ENCODE measurements at regions not wholly inside any gene's neighbourhood (a gene's known extent, or its start where the extent isn't known, plus 50 kb on each side); places are given as distances from the start of the nearest gene placed in this dataset.

DNA sequence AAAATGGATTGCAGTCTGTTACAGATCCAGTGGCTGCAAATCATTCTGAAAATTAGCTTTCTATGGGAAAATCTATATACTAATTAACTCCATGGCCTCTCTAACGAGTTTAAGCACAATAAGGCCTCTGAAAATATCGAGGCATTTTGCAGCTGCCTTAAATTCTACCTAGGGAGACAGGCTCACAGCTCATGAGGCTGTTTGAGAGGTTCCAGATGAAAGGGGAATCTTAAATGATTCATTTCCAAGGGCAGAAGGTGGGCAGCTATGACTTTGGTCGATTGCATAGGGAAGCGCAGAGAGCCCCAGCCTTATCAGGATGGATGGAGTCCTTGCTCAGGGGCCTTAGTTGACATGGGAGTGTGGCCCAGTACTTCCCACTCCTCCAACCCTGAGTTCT lies 216.8 kb upstream of the POU3F1 start:
- Histone ChIP-seq H3K4me2 (ENCODE audit: low read length) (no peak overlapping the region), H3K9me2 (ENCODE audit: insufficient read depth, low read length) (no peaks in the 10 kb centered on the region), H3F3A (ENCODE audit: insufficient read depth, low read length, poor library complexity, severe bottlenecking) (no peaks in the 10 kb centered on the region), H3K4me3 (ENCODE audit: low read length) (no peak overlapping the region), H3K79me2 (replicated peaks; ENCODE audit: insufficient read depth, low read length) (no peaks in the 10 kb centered on the region), H4K20me1 (ENCODE audit: insufficient read depth) (no peaks in the 10 kb centered on the region), H3K9me3 (ENCODE audit: low read length) (no peaks in the 10 kb centered on the region), H3K9ac (ENCODE audit: low read length) (no peak overlapping the region), H3K27me3 (ENCODE audit: insufficient read depth, low read depth, low read length) (no peaks in the 10 kb centered on the region), H2AFZ (ENCODE audit: low read depth, low read length) (no peak overlapping the region), H3K36me3 (ENCODE audit: insufficient read depth, low read length) (no peaks in the 10 kb centered on the region), H3K27ac (ENCODE audit: low read length) (no peak overlapping the region)
- no peak for TF ChIP-seq POLR2AphosphoS5 (IDR thresholded peaks at IDR 0.05)
- TF ChIP-seq EZH2 (IDR thresholded peaks at IDR 0.05; ENCODE audit: borderline replicate concordance, insufficient read depth, low read length, poor library complexity, severe bottlenecking): no peak
- TF ChIP-seq MXI1 (conservative IDR thresholded peaks at IDR 0.05; ENCODE audit: poor library complexity, severe bottlenecking): no peak
- TF ChIP-seq, protein P1, sequence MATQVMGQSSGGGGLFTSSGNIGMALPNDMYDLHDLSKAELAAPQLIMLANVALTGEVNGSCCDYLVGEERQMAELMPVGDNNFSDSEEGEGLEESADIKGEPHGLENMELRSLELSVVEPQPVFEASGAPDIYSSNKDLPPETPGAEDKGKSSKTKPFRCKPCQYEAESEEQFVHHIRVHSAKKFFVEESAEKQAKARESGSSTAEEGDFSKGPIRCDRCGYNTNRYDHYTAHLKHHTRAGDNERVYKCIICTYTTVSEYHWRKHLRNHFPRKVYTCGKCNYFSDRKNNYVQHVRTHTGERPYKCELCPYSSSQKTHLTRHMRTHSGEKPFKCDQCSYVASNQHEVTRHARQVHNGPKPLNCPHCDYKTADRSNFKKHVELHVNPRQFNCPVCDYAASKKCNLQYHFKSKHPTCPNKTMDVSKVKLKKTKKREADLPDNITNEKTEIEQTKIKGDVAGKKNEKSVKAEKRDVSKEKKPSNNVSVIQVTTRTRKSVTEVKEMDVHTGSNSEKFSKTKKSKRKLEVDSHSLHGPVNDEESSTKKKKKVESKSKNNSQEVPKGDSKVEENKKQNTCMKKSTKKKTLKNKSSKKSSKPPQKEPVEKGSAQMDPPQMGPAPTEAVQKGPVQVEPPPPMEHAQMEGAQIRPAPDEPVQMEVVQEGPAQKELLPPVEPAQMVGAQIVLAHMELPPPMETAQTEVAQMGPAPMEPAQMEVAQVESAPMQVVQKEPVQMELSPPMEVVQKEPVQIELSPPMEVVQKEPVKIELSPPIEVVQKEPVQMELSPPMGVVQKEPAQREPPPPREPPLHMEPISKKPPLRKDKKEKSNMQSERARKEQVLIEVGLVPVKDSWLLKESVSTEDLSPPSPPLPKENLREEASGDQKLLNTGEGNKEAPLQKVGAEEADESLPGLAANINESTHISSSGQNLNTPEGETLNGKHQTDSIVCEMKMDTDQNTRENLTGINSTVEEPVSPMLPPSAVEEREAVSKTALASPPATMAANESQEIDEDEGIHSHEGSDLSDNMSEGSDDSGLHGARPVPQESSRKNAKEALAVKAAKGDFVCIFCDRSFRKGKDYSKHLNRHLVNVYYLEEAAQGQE (IDR thresholded peaks at IDR 0.05; ENCODE audit: borderline replicate concordance): no peak
- TF ChIP-seq SMC3 (conservative IDR thresholded peaks at IDR 0.05; ENCODE audit: poor library complexity): no peak
- no peak for TF ChIP-seq EP300 (conservative IDR thresholded peaks at IDR 0.05; ENCODE audit: poor library complexity, severe bottlenecking)
- no peak for TF ChIP-seq TAF1 (IDR thresholded peaks at IDR 0.05; ENCODE audit: low read depth)
- no peak for TF ChIP-seq RAD21 (conservative IDR thresholded peaks at IDR 0.05)
- TF ChIP-seq, protein P2, sequence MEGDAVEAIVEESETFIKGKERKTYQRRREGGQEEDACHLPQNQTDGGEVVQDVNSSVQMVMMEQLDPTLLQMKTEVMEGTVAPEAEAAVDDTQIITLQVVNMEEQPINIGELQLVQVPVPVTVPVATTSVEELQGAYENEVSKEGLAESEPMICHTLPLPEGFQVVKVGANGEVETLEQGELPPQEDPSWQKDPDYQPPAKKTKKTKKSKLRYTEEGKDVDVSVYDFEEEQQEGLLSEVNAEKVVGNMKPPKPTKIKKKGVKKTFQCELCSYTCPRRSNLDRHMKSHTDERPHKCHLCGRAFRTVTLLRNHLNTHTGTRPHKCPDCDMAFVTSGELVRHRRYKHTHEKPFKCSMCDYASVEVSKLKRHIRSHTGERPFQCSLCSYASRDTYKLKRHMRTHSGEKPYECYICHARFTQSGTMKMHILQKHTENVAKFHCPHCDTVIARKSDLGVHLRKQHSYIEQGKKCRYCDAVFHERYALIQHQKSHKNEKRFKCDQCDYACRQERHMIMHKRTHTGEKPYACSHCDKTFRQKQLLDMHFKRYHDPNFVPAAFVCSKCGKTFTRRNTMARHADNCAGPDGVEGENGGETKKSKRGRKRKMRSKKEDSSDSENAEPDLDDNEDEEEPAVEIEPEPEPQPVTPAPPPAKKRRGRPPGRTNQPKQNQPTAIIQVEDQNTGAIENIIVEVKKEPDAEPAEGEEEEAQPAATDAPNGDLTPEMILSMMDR (IDR thresholded peaks at IDR 0.05; ENCODE audit: poor library complexity, severe bottlenecking): no peak

DNA sequence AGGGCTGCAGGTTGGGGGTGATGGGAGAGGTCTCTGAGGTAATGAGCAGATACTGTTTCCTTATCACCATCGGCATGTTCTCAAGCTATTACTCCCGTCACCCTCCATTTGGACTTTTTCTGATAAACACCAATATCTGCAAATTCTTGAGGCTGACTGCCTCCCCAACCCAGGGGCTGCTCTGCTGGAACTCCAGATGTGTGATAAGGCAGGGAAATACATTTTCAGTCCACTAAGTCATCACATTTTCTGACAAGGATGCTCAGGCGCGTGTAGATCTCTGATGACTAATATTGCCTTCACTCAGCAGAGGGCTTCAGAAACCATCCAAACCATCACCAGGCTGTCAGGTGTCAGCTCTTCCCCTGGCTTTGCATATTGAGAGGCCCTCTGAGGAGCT lies 215.0 kb upstream of the POU3F1 start:
- H4K20me1 ChIP-seq (ENCODE audit: insufficient read depth): no peaks in the 10 kb centered on the region
- no peaks in the 10 kb centered on the region for H3F3A ChIP-seq (ENCODE audit: insufficient read depth, low read length, poor library complexity, severe bottlenecking)
- H3K27ac ChIP-seq (ENCODE audit: low read length): peak overlapping the region; percentile 52
- H3K9ac ChIP-seq (ENCODE audit: low read length): no peak overlapping the region
- no peak overlapping the region for H2AFZ ChIP-seq (ENCODE audit: low read depth, low read length)
- no peaks in the 10 kb centered on the region for H3K9me2 ChIP-seq (ENCODE audit: insufficient read depth, low read length)
- H3K27me3 ChIP-seq (ENCODE audit: insufficient read depth, low read depth, low read length): no peaks in the 10 kb centered on the region
- H3K36me3 ChIP-seq (ENCODE audit: insufficient read depth, low read length): no peaks in the 10 kb centered on the region
- H3K4me2 ChIP-seq (ENCODE audit: low read length): no peak overlapping the region
- H3K9me3 ChIP-seq (ENCODE audit: low read length): no peaks in the 10 kb centered on the region
- no peak overlapping the region for H3K4me3 ChIP-seq (ENCODE audit: low read length)
- TF ChIP-seq, protein P1 (IDR thresholded peaks at IDR 0.05; ENCODE audit: borderline replicate concordance): no peak
- TF ChIP-seq EP300 (conservative IDR thresholded peaks at IDR 0.05; ENCODE audit: poor library complexity, severe bottlenecking): peak; percentile 43
- no peaks in the 10 kb centered on the region for H3K79me2 ChIP-seq (replicated peaks; ENCODE audit: insufficient read depth, low read length)

Data from neural cell (in vitro differentiated cells).